Mucosa of gallbladder (tissue), 1 donor: ENCODE measurements at regions not wholly inside any gene's neighbourhood (a gene's known extent, or its start where the extent isn't known, plus 50 kb on each side); places are given as distances from the start of the nearest gene placed in this dataset.

ENCODE experiments used
- DNase-seq: peaks from one replicate; pipeline ENCODE4 v3.0.0-alpha.2; 2020; ENCODE audit warnings: low spot score
- donor health status: DM: no; HTN: no; CAD: no.

DNA sequence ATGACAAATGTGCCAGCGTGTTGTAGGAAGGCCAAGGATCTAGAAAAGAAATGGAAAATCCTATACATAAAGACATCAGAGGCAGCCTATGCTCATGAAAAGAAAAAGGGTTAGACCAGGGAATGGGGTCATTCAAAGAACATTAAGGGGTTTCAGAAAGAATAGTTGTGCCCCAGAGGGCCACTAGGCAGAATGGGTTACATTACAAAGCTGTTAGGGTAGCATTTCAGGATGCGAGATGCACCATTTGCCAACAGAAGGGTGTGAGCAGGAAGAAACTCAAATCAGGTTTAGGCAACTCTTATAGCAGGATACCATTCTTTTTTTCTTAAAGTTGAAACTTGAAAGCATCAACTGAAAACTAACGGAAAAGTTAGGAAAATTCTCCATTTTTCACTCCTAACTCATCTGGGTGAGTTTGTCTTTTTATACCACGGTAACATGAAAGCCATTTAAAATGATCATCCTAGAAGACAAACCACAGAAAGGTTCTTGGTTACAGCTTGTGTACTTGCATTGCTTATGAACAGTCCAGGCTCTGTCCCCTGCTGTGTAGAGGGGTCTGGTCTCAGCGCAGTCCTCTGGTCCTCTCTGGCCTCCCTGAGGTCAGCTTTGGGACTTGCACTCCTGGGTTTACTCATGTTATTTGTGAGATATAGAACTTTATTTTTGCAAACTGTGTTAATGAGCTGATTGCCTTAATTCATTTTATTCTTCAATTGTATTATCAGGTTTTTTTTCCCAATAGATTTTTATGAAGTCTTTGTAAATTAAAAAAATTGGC, 209.1 kb downstream of the DACT1 start:
- DNase-seq = no peak

DNA sequence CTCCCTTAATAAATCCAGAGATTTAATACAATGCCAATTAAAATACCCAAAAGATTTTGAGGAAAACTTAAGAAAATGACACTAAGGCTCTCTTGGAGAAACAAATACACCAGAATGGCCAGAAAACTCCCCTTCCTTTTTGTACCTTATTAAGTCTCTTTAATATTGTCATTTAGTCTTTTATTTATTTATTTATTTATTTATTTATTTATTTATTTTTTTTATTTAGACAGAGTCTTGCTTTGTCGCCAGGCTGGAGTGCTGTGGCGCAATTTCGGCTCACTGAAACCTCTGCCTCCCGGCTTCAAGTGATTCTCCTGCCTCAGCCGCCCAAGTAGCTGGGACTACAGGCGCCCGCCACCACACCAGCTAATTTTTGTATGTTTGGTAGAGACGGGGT, 210.6 kb downstream of the DACT1 start:
- no peak for DNase-seq

GRCh38 chr14:58849601-58850000, 211.8 kb downstream of the DACT1 start:
- DNase-seq = no peak

DNA sequence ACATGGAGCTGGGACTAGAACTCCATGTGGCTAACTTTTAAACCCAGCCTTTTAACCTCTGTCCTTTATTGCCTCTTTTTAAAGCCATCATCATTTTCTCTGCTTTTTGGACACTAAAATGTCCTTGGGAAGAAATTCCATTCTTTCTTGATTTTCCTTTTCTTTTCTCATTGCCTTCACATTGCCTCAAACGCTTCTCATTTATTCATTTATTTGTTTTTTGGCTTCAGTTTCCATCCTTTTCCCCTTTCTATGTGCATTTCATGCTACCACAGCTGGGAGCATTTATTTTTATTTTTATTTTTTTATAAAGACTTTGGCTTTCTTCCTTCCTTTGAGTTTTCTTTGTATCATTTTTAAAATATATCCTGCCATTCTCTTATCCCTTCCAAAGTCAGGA, 212.2 kb downstream of the DACT1 start:
- DNase-seq = no peak

DNA sequence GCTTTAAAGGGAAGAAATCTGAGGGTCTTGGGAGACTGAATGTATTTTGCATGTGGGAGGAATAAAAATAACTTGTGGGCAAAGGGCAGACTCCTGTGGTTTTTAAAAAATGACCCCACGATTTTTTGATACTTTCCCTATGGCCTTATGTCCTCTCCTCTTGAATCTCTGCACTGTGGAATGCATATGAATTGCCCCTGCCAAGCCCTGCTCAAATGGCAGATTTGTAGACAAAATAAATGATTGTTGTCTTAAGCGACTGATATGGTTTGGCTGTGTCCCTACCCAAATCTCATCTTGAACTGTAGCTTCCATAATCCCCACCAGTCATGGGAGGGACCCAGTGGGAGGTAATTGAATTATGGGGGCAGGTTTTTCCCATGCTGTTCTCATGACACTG, 223.8 kb downstream of the DACT1 start:
- no peak for DNase-seq

DNA sequence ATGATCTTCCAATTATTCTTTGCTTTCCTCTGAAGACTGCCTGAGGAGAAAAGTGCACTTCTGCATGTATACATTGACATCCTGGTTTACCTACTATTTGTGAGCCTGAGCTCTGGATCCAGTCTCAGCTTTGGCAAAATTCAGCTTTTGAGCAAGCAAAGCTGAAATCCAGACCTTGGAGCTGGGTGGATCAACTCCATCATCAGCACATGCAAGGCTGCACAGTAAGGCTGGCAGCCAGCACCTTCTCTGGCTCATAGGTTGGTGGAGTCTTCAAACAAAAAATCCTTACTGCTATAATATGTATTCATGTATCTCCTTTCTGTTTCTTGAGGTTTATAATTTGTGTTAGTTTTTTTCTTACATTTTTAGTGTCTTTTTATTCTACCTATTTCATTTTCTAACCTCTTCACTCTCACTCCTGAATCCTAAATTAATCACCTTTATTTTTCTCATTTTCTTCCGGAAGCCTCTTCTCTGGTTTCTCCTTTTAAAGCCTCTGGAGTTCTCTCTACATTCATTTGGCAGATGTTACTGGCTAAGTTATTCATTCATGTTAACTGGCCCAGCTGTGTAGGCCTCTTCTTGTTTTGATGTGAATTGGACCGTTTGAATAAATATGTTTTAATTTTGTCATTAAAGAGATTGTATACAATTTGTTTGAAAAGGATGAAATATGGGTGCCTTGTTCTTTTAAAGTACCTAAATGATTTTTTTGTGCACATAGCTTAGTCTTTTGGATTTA, 224.8 kb downstream of the DACT1 start:
- DNase-seq = no peak

GRCh38 chr14:58863661-58864345, 226.0 kb downstream of the DACT1 start:
- DNase-seq = no peak

- DNase-seq = peak; percentile 41
Observed at GRCh38 chr14:58864751-58865513, 227.2 kb downstream of the DACT1 start.

DNA sequence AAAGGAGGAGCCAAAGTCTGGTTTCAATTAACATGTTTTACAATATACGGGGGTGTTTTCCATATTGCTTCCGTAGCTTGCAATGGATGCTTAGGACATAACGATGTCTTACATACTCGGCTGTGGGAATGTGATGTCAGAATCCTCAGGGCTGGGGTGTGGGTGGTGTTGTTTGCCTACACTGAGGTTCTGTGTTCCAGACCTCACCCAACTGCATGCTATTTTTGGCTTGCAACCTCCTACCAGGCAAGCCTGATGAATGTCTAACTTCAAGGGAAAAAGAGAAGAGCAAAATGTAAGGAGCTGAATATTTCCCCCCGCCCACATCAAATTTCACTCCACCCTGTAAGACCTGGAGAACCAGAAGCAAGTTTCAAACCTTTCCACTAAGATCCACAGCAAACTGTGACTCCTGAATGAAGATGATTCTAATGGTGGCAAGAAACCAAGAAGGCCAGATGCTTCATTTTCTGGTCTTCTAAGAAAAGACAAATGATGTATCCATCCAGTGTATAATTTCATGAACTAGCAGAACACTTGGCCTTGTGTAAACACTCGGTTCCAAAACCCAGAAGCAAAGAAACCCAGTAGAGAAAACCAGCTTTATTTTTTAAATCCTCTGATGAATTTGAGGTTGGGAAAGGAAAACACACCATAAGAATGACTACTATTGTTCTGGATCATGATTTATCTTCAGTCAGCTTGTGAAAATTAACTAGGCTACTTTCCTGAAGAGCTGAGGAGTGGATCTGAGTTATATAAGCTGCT, 227.9 kb downstream of the DACT1 start:
- no peak for DNase-seq

DNA sequence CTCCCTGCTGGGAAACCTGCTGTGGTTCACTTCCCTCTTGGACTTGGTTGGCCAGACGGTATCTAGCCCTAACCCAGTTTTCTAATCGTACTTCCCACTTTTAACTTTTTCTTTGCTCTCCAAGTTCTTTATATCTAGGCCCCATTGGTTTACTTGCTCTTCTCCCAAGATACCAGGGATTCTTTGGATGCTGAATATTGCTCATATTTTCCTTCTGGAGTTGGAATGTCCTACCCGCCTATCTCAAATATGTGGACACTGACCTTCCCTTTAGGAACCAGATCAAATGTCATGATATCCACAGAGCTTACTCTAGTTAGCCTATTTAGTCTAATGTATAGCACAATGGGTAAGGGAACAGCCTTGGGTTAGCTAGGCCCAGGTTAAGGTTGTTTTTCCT, 228.6 kb downstream of the DACT1 start:
- DNase-seq = no peak

GRCh38 chr14:58870961-58871360, 233.2 kb downstream of the DACT1 start:
- no peak for DNase-seq

- DNase-seq = no peak
Observed at GRCh38 chr14:58871573-58871972, 233.8 kb downstream of the DACT1 start.

DNA sequence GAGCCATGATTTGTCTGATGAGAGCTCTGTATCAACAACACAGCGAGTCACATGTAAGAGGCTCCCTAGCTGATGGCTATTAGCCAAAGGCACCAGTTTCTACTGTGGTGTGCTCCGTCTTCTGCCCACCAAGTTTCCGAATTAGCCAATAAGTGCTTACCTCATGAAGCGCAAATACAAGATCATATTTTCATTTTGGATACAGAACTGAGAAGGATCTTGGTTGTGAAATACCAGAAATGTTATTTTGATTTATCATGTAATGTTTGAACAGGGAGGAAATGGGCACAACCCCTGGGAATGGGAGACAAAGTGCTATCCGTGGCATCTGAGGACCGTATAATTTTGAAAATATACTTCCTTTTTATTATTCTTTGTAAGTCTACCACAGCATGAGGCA, 234.3 kb downstream of the DACT1 start:
- no peak for DNase-seq

- DNase-seq = no peak
Observed at GRCh38 chr14:58873228-58873953, 235.6 kb downstream of the DACT1 start.

DNA sequence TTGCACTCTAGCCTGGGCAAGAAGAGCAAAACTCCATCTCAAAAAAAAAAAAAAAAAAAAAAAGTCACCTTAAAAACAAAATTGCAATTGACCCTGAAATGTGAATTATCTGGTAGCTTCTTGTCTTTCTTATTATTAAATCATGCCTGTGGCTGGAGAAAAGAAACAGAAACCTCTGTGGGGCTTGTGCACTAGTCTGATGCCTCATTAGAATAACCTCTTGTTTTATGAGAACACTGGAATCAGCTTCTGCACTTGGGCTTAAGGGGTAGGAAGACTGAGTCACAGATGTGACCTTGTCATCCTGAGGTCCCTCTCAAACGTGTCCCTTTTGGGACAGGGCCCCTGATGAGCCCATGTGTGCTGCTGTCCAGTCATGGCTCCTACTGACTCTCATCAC, 237.9 kb downstream of the DACT1 start:
- no peak for DNase-seq

DNA sequence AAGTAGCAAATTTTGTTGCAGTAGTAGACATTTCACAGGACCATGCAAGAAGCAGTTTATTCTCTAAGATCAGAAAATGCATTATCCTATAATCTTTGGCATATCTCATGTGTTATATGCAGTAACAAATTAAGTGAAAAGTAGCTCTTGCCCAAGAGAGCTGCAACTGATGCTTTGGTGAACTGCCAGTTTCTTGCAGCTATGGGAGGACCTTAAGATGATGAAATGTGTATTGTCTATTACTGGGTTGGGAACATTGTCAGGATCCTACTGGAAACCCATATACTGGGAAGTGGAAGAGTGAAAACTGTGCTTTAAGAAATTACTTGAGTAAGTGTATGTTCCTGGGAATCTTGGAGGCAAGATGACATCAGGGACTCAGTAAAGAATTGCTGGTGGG, 238.8 kb downstream of the DACT1 start:
- no peak for DNase-seq

DNA sequence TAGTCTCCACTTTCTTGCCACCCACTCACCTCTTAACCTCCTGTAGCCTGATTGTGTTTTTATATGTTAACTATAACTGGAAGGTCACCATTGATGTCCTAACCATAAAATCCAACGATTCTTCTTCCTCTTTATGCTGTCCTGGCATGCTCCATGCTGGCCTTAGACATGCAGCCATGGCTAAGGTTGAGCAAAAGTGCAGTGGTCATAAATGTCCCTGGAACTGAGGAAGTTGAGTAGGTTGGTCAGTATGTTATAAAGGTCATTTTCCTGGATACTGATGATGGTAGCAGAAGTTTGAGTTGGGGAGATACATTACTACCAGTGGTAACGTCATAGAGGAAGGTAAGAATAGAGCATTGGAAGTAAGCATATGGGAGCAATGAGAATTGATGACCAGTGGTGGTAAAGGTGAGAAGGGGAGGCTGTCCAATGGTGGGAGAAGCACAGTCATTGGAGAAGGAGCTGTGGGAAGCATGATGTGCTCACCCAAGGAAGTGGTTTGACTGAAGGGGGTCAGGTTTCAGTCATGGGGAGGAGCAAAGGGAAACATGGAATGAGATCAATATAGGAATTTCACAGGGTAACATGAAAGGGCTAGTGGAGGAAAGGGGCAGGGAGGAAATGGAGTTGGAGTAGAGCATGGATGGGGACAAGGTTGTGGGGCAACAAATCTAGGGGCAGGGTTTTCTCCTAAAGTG, 240.8 kb downstream of the DACT1 start:
- no peak for DNase-seq

DNA sequence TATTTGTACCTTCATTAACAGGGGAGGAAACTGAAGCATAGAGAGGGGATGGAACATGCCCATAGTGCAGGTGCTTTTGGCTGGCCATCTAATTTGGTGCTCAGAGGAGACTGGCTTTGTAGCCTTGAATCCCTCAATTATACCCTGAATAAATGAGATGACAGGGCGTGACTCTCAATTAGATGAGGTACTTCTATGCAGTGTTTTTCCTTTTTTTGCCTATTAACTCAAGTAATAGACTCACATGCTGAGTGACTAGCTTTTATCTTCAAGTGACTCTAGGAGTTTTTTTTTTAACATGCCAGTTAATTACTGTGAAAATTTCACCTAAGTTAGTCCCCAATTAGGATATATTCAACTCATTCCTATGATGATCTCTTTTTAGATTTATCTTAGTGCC, 243.7 kb downstream of the DACT1 start:
- no peak for DNase-seq

DNA sequence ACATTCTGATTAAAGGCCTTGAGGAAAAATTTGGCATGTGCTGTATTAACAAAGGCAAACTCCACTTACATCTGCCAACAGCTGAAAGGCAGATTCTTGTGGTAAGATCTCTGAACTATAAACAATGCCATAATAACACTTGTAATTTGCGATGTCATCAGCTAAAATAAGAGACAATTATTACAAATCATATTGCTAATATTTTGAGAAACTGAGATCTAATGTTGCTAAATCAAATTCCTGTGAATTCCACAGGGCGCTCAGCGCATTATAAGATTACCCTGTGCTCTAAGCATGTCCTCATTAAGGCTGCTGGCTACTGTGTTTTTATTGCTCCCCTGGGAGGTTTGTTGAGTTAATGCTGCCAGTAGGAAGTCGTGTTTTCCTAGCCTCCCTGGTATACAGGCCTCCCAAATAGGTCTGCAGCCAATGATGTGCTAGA, 244.8 kb downstream of the DACT1 start:
- DNase-seq = no peak

DNA sequence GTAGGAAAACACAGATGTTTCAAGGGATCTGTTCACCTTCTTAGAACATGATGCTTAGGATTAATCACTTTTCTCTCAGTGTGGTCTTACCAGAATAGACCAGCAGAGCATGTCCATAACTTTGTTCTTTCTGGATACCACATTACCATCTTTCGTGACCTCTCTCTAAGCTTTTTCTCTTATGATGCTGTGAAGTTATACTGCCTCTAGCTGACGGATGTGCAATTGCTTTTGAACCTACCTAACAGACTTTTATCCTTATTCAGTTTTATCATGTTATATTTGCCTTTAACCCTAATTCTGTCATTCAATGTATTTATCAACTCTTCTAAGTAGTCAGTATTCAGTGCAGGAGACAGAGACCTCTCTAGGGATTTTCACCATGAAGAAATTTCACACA, 246.7 kb downstream of the DACT1 start:
- DNase-seq = no peak
